Neural progenitor cell (in vitro differentiated cells): ENCODE measurements at regions not wholly inside any gene's neighbourhood (a gene's known extent, or its start where the extent isn't known, plus 50 kb on each side); places are given as distances from the start of the nearest gene placed in this dataset.

Experiments used
- DNase-seq: peaks from one replicate; pipeline ENCODE4 v3.0.0-alpha.2; 2016; ENCODE audit warnings: low spot score
- H2AFZ ChIP-seq: fragments of 200-600 bp; sonication (generic); replicated peaks from 2 replicates; pipeline ENCODE4 v1.6.1; 2016; ENCODE audit warnings: antibody characterized with exemption
- H3F3A ChIP-seq: fragments of 200-600 bp; sonication (generic); 2 replicates; pipeline ENCODE4 v1.6.1; 2016; ENCODE audit warnings: antibody characterized with exemption, low read depth
- H3K27ac ChIP-seq: fragments of 200-600 bp; sonication (generic); 2 replicates; pipeline ENCODE4 v1.5.1; 2016; ENCODE audit warnings: mild to moderate bottlenecking
- H3K27me3 ChIP-seq: fragments of 200-600 bp; sonication (generic); 2 replicates; pipeline ENCODE4 v1.6.1; 2016; ENCODE audit warnings: mild to moderate bottlenecking, moderate library complexity
- H3K36me3 ChIP-seq: fragments of 200-600 bp; sonication (generic); 2 replicates; pipeline ENCODE4 v1.5.1; 2016
- H3K4me1 ChIP-seq: fragments of 200-600 bp; sonication (generic); 2 replicates; pipeline ENCODE4 v1.6.1; 2016; ENCODE audit warnings: mixed run types
- H3K4me2 ChIP-seq: fragments of 200-600 bp; sonication (generic); 2 replicates; pipeline ENCODE4 v1.6.1; 2016
- H3K4me3 ChIP-seq: fragments of 200-600 bp; sonication (generic); 2 replicates; pipeline ENCODE4 v1.5.1; 2016
- H3K79me2 ChIP-seq: fragments of 200-600 bp; sonication (generic); 2 replicates; pipeline ENCODE4 v1.6.1; 2016; ENCODE audit warnings: low read depth
- H3K9ac ChIP-seq: fragments of 200-600 bp; sonication (generic); 2 replicates; pipeline ENCODE4 v1.6.1; 2016
- H3K9me3 ChIP-seq: fragments of 200-600 bp; sonication (generic); 2 replicates; pipeline ENCODE4 v1.5.1; 2016; ENCODE audit warnings: low read depth
- H4K20me1 ChIP-seq: fragments of 200-600 bp; sonication (generic); 2 replicates; pipeline ENCODE4 v1.6.1; 2016; ENCODE audit warnings: low read depth
- H3K27ac Mint-ChIP-seq: 3 replicates; pipeline ENCODE4 v1.8.0; 2021; ENCODE audit warnings: mixed read lengths
- H3K27me3 Mint-ChIP-seq: 2 replicates; pipeline ENCODE4 v1.8.0; 2022; ENCODE audit warnings: low read depth, mild to moderate bottlenecking, inconsistent platforms, moderate library complexity, mixed read lengths; ENCODE audit not compliant: insufficient read depth
- H3K36me3 Mint-ChIP-seq: 3 replicates; pipeline ENCODE4 v1.8.0; 2021; ENCODE audit warnings: mixed read lengths
- H3K4me1 Mint-ChIP-seq: 3 replicates; pipeline ENCODE4 v1.8.0; 2021; ENCODE audit warnings: mixed read lengths
- H3K4me3 Mint-ChIP-seq: 3 replicates; pipeline ENCODE4 v1.8.0; 2021; ENCODE audit warnings: mild to moderate bottlenecking, moderate library complexity, mixed read lengths
- H3K9me3 Mint-ChIP-seq: 3 replicates; pipeline ENCODE4 v1.8.0; 2020; ENCODE audit warnings: mixed read lengths
- CTCF ChIP-seq: fragments of 200-600 bp; sonication (generic); IDR thresholded peaks from 2 replicates; pipeline ENCODE4 v1.5.1; 2017; ENCODE audit warnings: antibody characterized with exemption, mild to moderate bottlenecking
- EZH2 ChIP-seq: fragments of 200-600 bp; sonication (generic); IDR thresholded peaks from 2 replicates; pipeline ENCODE4 v1.6.1; 2017; ENCODE audit warnings: antibody characterized with exemption, mild to moderate bottlenecking, moderate library complexity
- EZH2phosphoT487 ChIP-seq: fragments of 200-600 bp; sonication (generic); IDR thresholded peaks from 2 replicates; pipeline ENCODE4 v1.6.1; 2017; ENCODE audit warnings: antibody characterized with exemption

- peak; percentile 38 for DNase-seq
- Histone ChIP-seq H3K36me3 (no peaks in the 10 kb centered on the region), H3K27ac (no peak overlapping the region), H3K27me3 (no peaks in the 10 kb centered on the region), H3K4me1 (no peaks in the 10 kb centered on the region), H3K4me2 (no peak overlapping the region), H3K9ac (no peak overlapping the region), H4K20me1 (no peaks in the 10 kb centered on the region), H3K9me3 (no peaks in the 10 kb centered on the region), H3F3A (no peaks in the 10 kb centered on the region), H2AFZ (peak overlapping the region; percentile 72), H3K79me2 (no peaks in the 10 kb centered on the region), H3K4me3 (no peak overlapping the region)
- peaks cover 2% of the 10 kb centered on the region for H3K9me3 Mint-ChIP-seq
- H3K4me1 Mint-ChIP-seq = no peaks in the 10 kb centered on the region
- H3K27me3 Mint-ChIP-seq = no peaks in the 10 kb centered on the region
- TF ChIP-seq EZH2 (no peak), CTCF (peak; percentile 68)
- no peak overlapping the region for H3K4me3 Mint-ChIP-seq
- no peaks in the 10 kb centered on the region for H3K36me3 Mint-ChIP-seq
- no peak overlapping the region for H3K27ac Mint-ChIP-seq
Observed at GRCh38 chr5:23139338-23140171, 286.4 kb upstream of the CDH12 start.

- Histone ChIP-seq H2AFZ (no peak overlapping the region), H3K9me3 (no peaks in the 10 kb centered on the region), H3K9ac (no peak overlapping the region), H3K27me3 (no peaks in the 10 kb centered on the region), H3K79me2 (no peaks in the 10 kb centered on the region), H4K20me1 (no peaks in the 10 kb centered on the region), H3K4me1 (no peaks in the 10 kb centered on the region), H3K4me3 (no peak overlapping the region), H3K36me3 (no peaks in the 10 kb centered on the region), H3K4me2 (no peak overlapping the region), H3F3A (no peaks in the 10 kb centered on the region), H3K27ac (no peak overlapping the region)
- H3K27ac Mint-ChIP-seq = no peak overlapping the region
- peaks cover 2% of the 10 kb centered on the region for H3K4me1 Mint-ChIP-seq
- no peak for TF ChIP-seq EZH2
- TF ChIP-seq EZH2phosphoT487 = no peak
- TF ChIP-seq CTCF = no peak
- no peaks in the 10 kb centered on the region for H3K9me3 Mint-ChIP-seq
- no peak overlapping the region for H3K4me3 Mint-ChIP-seq
- H3K27me3 Mint-ChIP-seq = no peaks in the 10 kb centered on the region
- no peak for DNase-seq
- no peaks in the 10 kb centered on the region for H3K36me3 Mint-ChIP-seq
Observed at GRCh38 chr5:23136958-23137357, 283.8 kb upstream of the CDH12 start.

GRCh38 chr5:23132231-23132630, 279.1 kb upstream of the CDH12 start:
- no peak overlapping the region for H3K4me3 Mint-ChIP-seq
- DNase-seq = no peak
- H3K9me3 Mint-ChIP-seq = peaks cover 4% of the 10 kb centered on the region
- no peaks in the 10 kb centered on the region for H3K9me3 ChIP-seq
- H3K4me3 ChIP-seq = no peak overlapping the region
- peaks cover 2% of the 10 kb centered on the region for H3K4me1 Mint-ChIP-seq
- no peak for TF ChIP-seq EZH2phosphoT487
- no peak for TF ChIP-seq EZH2
- no peak for TF ChIP-seq CTCF
- H3K36me3 Mint-ChIP-seq = no peaks in the 10 kb centered on the region
- H3K27me3 Mint-ChIP-seq = no peaks in the 10 kb centered on the region
- H3K27ac ChIP-seq = no peak overlapping the region
- H3K27ac Mint-ChIP-seq = no peak overlapping the region
- H3F3A ChIP-seq = no peaks in the 10 kb centered on the region
- no peaks in the 10 kb centered on the region for H3K27me3 ChIP-seq
- peaks cover 4% of the 10 kb centered on the region for H3K36me3 ChIP-seq
- no peaks in the 10 kb centered on the region for H3K4me1 ChIP-seq
- no peak overlapping the region for H3K9ac ChIP-seq
- no peaks in the 10 kb centered on the region for H4K20me1 ChIP-seq
- no peaks in the 10 kb centered on the region for H3K79me2 ChIP-seq
- no peak overlapping the region for H2AFZ ChIP-seq
- H3K4me2 ChIP-seq = no peak overlapping the region
